ENCODE measurements at regions not wholly inside any gene's neighbourhood (a gene's known extent, or its start where the extent isn't known, plus 50 kb on each side); places are given as distances from the start of the nearest gene placed in this dataset.

GRCh38 chr2:46239175-46239846 lies 57.9 kb upstream of the EPAS1 start:
- no peak overlapping the region for H3K4me3 ChIP-seq (ENCODE audit: low read length)
- DNase-seq (ENCODE audit: low read depth, low spot score), result no peak

- DNase-seq (ENCODE audit: low read depth, low spot score), result peak; percentile 82
- H3K4me3 ChIP-seq (ENCODE audit: low read length), result no peak overlapping the region
Measured at GRCh38 chr2:46239847-46240181, 57.4 kb upstream of the EPAS1 start.

GRCh38 chr2:46241344-46241743 lies 55.9 kb upstream of the EPAS1 start:
- DNase-seq (ENCODE audit: low read depth, low spot score), result no peak
- H3K4me3 ChIP-seq (ENCODE audit: low read length), result no peak overlapping the region

GRCh38 chr2:46245869-46246268 lies 51.3 kb upstream of the EPAS1 start:
- H3K4me3 ChIP-seq (ENCODE audit: low read length), result no peak overlapping the region
- no peak for DNase-seq (ENCODE audit: low read depth, low spot score)

GRCh38 chr2:46246790-46247189 lies 50.4 kb upstream of the EPAS1 start:
- H3K4me3 ChIP-seq (ENCODE audit: low read length), result no peak overlapping the region
- DNase-seq (ENCODE audit: low read depth, low spot score), result no peak

Measured in Jurkat, Clone E6-1 (cell line).